PFSK-1 (cell line): ENCODE measurements at regions not wholly inside any gene's neighbourhood (a gene's known extent, or its start where the extent isn't known, plus 50 kb on each side); places are given as distances from the start of the nearest gene placed in this dataset.

Experiments used
- FOXP2 ChIP-seq: optimal IDR thresholded peaks from 2 replicates; pipeline ENCODE3; 2011; ENCODE audit warnings: borderline replicate concordance, control low read depth, inconsistent platforms; ENCODE audit not compliant: insufficient read depth; ENCODE audit errors: extremely low read length, extremely low read depth
- POLR2AphosphoS5 ChIP-seq: IDR thresholded peaks from 2 replicates; pipeline ENCODE4 v1.6.1; 2012; ENCODE audit warnings: low read depth, mild to moderate bottlenecking, control low read depth, low read length, moderate library complexity
- SIN3A ChIP-seq: IDR thresholded peaks from 2 replicates; pipeline ENCODE4 v1.6.1; 2012; ENCODE audit warnings: mild to moderate bottlenecking, low read length, moderate library complexity, borderline replicate concordance; ENCODE audit not compliant: insufficient read depth
- TAF1 ChIP-seq: IDR thresholded peaks from 2 replicates; pipeline ENCODE4 v1.6.1; 2012; ENCODE audit warnings: low read length, control low read depth, borderline replicate concordance; ENCODE audit not compliant: insufficient read depth
- TF ChIP-seq, protein P1 (sequence below), 2 experiments: IDR thresholded peaks; 2 replicates each; pipeline versions ENCODE4 v1.6.1 to v1.8.0; 2011 to 2012; ENCODE audit warnings: low read depth in 2 of 2, low read length in 2 of 2, control low read depth in 1 of 2, inconsistent platforms in 1 of 2, mild to moderate bottlenecking in 1 of 2, moderate library complexity in 1 of 2; ENCODE audit not compliant: insufficient read depth in 1 of 2

DNA sequence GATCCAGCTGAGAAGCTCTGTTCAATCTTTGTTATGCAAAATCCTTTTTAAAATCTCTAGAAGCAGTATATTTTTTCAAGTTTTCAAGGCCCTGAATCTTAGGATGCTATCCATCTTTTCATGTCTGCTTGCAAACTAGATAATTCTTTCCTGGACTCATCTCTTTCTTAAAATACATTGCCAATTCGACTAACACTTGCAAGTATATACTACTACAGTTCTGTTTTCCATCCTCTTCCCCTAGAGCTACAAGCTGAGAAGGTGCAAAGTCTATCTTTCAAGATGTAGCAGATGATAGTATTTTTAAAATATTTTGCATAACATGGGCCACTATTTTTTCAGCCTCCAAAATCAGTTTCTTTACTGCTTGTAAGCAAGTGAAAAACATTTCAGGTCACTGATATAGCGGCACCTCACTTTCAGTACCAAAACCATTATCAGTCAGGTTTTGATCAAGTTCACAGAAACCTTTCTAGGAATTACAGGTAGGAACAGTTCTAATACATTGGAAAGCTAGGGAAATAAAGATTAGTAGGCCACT, 196.4 kb upstream of the CDH20 start:
- TF ChIP-seq SIN3A (no peak), TAF1 (no peak), POLR2AphosphoS5 (no peak), FOXP2 (no peak)
- TF ChIP-seq, protein P1, sequence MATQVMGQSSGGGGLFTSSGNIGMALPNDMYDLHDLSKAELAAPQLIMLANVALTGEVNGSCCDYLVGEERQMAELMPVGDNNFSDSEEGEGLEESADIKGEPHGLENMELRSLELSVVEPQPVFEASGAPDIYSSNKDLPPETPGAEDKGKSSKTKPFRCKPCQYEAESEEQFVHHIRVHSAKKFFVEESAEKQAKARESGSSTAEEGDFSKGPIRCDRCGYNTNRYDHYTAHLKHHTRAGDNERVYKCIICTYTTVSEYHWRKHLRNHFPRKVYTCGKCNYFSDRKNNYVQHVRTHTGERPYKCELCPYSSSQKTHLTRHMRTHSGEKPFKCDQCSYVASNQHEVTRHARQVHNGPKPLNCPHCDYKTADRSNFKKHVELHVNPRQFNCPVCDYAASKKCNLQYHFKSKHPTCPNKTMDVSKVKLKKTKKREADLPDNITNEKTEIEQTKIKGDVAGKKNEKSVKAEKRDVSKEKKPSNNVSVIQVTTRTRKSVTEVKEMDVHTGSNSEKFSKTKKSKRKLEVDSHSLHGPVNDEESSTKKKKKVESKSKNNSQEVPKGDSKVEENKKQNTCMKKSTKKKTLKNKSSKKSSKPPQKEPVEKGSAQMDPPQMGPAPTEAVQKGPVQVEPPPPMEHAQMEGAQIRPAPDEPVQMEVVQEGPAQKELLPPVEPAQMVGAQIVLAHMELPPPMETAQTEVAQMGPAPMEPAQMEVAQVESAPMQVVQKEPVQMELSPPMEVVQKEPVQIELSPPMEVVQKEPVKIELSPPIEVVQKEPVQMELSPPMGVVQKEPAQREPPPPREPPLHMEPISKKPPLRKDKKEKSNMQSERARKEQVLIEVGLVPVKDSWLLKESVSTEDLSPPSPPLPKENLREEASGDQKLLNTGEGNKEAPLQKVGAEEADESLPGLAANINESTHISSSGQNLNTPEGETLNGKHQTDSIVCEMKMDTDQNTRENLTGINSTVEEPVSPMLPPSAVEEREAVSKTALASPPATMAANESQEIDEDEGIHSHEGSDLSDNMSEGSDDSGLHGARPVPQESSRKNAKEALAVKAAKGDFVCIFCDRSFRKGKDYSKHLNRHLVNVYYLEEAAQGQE (IDR thresholded peaks at IDR 0.05; ENCODE audit: insufficient read depth in 1 of 2, low read depth in 2 of 2, low read length in 2 of 2), result no peak

DNA sequence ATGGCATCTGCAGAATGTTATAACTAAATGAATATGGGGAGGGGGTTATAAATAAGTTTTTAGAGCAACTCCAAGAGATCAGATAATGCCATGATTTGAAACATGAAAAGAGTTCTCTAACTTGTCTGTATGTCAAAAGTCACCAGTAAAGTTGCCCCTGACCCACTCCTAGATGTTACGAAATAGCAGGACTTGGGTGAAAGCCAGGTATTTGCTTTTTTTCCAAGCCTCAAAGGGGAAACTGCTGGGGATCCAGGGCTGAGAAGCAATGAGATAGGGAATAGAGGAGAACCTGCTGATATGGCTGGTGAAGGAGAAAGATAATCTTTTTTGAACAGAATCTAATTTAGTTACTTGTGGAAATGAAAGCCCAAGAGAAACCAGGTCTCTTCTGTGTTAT, 191.5 kb upstream of the CDH20 start:
- no peak for TF ChIP-seq TAF1
- TF ChIP-seq, protein P1 (IDR thresholded peaks at IDR 0.05; ENCODE audit: insufficient read depth in 1 of 2, low read depth in 2 of 2, low read length in 2 of 2), result no peak
- TF ChIP-seq SIN3A, result no peak
- TF ChIP-seq FOXP2, result no peak
- no peak for TF ChIP-seq POLR2AphosphoS5

DNA sequence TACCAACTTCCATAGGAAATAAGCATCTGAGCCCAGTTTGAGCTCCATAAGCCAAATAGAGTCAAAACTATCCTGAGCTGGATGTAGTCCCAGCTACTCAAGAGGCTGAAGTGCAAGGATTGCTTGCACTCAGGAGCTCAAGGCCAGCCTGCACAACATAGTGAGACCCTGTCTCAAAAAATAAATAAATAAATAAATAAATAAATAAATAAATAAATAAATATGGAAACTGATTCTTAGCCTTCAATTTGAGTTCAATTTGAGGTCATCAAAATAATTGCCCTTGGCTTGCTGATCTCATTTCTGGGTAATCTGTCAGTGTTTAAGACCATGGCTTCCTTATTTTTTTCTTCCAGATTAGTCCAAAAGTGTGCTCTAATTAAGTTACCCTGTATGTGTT, 184.9 kb upstream of the CDH20 start:
- TF ChIP-seq, protein P1 (IDR thresholded peaks at IDR 0.05; ENCODE audit: insufficient read depth in 1 of 2, low read depth in 2 of 2, low read length in 2 of 2), result no peak
- no peak for TF ChIP-seq TAF1
- TF ChIP-seq FOXP2, result no peak
- no peak for TF ChIP-seq POLR2AphosphoS5
- TF ChIP-seq SIN3A, result no peak

DNA sequence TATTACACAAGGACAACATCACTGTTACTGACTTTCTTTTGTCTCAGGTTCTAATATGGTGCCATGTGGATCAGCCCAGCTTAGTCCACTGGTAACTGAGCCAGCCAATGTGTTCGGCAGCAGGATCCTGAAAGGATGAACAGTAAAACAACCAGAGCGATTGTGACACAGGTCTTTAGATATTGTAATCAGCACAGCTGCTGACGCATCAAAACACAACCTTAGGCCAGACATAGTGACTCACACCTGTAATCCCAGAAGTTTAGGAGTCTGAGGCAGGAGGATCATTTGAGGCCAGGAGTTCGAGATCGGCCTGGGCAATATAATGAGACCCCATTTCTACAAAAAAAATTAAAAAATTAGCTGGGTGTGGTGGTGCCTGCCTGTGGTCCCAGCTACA, 183.4 kb upstream of the CDH20 start:
- no peak for TF ChIP-seq TAF1

DNA sequence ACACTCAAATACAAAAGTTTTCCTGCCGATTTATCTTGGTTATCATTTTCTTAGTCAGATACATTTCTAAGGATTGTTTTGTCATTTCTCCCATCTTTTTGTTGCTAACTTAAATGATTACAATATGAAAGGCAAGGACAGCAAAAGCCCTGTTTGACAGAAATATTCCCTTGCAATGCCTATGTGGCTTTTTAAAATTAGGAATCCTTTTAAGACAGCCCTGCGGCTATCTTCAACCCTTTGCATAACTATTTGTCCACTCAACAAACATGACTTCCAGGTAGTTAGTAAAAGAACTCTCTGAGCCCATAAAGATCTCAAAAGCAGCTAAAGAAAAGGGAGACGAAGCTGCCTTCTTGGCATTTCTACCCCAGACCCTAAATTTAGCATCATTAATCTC, 179.7 kb upstream of the CDH20 start:
- TF ChIP-seq, protein P1 (IDR thresholded peaks at IDR 0.05; ENCODE audit: insufficient read depth in 1 of 2, low read depth in 2 of 2, low read length in 2 of 2), result no peak
- no peak for TF ChIP-seq FOXP2
- TF ChIP-seq POLR2AphosphoS5, result no peak
- no peak for TF ChIP-seq TAF1
- no peak for TF ChIP-seq SIN3A

DNA sequence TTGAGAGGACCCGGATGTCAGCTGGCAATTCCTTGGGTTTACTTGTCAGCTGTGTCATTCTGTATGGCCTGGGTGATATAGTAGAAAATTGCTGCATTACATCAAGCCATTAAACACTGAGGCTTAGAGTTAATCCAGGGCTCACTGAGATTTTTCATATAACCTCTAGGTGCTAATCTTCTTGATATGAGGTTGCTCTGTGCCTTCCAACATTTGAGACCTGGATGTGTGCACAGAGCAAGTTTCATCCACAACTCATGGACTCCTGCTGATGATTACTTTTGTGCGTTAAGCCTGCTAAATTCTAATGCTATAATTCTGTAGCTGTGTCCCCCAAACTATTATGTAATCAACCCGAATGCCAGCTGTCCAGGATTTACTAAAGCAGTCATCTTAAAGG, 178.4 kb upstream of the CDH20 start:
- TF ChIP-seq, protein P1 (IDR thresholded peaks at IDR 0.05; ENCODE audit: insufficient read depth in 1 of 2, low read depth in 2 of 2, low read length in 2 of 2), result no peak
- no peak for TF ChIP-seq SIN3A
